Epithelial cell of proximal tubule (primary cell): ENCODE measurements at regions not wholly inside any gene's neighbourhood (a gene's known extent, or its start where the extent isn't known, plus 50 kb on each side); places are given as distances from the start of the nearest gene placed in this dataset.

ENCODE experiments used
- DNase-seq: peaks from one replicate; pipeline ENCODE4 v3.0.0-alpha.2; 2011; ENCODE audit warnings: low read depth
- H3K4me3 ChIP-seq: 2 replicates; pipeline ENCODE4 v1.5.1; 2011; ENCODE audit warnings: low read depth, mild to moderate bottlenecking, low read length
- TF ChIP-seq, protein P1 (sequence below): conservative IDR thresholded peaks from 2 replicates; pipeline ENCODE4 v1.5.1; 2012; ENCODE audit warnings: low read depth, mild to moderate bottlenecking, low read length

DNA sequence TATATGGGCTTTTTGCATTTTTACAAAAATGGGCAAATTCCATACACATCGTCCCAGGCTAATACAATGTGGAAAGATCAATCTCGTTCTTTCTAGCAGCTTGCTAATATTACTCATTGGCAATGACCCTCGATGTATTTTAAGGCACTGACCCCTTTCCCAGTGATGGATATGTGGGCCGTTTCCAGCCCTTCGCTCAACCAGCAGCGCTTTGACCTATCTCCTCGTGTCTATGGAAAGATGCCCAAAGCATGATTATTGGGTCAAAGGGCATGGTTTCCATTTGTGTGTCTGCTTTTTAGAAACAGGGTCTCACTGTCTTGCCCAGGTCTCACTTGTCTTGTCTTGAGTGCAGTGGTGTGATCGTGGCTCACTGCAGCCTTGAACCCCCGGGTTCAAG lies 273.8 kb downstream of the MRTFB start:
- DNase-seq: no peak
- no peak overlapping the region for H3K4me3 ChIP-seq
- TF ChIP-seq, protein P1, sequence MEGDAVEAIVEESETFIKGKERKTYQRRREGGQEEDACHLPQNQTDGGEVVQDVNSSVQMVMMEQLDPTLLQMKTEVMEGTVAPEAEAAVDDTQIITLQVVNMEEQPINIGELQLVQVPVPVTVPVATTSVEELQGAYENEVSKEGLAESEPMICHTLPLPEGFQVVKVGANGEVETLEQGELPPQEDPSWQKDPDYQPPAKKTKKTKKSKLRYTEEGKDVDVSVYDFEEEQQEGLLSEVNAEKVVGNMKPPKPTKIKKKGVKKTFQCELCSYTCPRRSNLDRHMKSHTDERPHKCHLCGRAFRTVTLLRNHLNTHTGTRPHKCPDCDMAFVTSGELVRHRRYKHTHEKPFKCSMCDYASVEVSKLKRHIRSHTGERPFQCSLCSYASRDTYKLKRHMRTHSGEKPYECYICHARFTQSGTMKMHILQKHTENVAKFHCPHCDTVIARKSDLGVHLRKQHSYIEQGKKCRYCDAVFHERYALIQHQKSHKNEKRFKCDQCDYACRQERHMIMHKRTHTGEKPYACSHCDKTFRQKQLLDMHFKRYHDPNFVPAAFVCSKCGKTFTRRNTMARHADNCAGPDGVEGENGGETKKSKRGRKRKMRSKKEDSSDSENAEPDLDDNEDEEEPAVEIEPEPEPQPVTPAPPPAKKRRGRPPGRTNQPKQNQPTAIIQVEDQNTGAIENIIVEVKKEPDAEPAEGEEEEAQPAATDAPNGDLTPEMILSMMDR: no peak

DNA sequence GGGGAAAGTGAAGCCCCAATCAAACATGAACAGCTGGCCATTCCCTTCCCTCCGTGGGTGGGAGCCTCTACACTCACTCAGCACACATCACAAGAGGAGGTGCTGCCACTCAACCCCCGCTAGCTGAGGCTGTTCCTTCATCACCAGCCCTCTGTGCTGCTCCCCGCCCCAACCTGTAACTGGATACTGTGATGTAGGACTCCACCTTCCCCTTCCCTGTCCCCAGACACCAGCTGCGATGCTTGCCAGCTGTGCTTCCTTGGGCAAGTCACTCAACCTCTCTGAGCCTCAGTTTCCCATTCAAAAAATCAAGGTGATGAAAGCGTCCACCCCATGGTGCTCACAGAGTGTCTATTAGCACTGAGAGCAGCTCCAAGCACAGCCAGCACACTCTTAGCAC lies 273.2 kb downstream of the MRTFB start:
- DNase-seq: no peak
- TF ChIP-seq, protein P1: no peak
- no peak overlapping the region for H3K4me3 ChIP-seq

DNA sequence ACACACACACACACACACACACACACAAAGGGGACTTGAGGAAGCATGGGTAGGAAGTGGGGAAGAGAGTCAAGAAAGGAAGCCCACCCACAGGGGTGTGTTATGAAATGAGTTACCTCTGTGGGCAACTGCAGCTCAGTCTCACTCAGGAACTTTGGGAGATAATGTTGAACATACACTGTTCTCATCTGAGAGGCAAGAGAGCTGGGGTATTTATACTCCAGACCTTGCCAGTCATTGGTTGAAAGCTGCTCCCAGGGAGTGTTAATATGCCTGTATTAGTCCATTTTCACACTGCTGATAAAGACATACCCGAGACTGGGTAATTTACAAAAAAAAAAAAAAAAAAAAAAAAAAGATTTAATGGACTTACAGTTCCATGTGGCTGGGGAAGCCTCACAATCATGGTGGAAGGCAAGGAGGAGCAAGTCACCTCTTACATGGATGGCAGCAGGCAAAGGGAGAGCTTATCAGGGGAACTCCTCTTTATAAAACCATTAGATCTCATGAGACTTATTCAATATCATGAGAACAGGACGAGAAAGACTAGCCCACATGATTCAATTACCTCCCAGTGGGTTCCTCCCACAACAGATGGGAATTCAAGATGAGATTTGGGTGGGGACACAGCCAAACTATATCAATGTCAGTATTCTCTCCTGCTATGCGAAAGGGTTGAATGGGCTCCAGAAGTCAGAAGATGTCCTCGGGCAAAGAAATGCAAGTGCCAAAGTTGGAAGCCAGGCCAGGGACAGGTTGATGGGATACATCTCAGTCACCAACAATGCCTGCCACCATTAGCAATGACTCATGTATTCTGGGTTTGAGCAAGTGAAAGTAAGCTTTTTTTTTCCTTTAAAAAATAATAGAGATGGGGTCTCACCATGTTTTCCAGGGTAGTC lies 270.5 kb downstream of the MRTFB start:
- no peak for DNase-seq
- TF ChIP-seq, protein P1: no peak
- H3K4me3 ChIP-seq: no peak overlapping the region

DNA sequence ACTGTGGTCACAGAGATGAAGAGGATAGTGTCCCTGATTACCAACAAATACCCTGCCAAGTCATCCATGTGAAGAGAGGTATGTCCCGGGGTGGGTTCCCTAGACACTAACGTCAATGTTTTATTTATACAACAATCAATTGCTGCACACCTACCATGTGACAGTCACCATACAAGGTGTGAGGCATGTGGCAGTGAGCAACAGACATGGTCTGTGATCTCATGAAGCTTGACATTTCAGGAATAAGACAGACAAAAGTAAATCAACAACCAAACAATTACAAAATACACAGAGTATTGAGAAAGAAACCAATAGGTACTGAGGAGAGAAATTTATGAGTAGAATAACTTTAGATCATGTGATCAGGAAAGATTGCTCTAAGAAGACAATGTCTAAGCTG lies 268.6 kb downstream of the MRTFB start:
- TF ChIP-seq, protein P1: no peak
- H3K4me3 ChIP-seq: no peak overlapping the region
- DNase-seq: peak; percentile 45

DNA sequence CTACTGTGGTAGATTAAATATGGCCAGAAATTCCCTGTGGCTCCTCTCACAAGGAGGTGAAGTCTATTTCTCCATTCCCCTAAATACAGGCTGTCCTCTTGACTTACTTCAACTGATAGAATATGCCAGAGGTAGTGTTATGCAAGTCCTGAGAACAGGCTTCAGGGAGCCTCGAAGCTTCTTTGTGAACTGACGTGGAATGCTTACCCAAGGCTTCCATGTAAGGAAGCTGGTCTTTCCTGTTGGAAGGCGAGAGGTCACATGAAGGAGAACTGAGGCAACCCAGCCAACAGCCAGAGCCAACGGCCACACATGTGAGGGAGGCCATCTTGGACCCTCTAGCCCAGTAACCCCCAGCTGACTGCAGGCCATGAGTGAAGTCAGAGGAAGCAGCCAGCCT lies 267.9 kb downstream of the MRTFB start:
- no peak overlapping the region for H3K4me3 ChIP-seq
- TF ChIP-seq, protein P1: no peak
- DNase-seq: no peak

DNA sequence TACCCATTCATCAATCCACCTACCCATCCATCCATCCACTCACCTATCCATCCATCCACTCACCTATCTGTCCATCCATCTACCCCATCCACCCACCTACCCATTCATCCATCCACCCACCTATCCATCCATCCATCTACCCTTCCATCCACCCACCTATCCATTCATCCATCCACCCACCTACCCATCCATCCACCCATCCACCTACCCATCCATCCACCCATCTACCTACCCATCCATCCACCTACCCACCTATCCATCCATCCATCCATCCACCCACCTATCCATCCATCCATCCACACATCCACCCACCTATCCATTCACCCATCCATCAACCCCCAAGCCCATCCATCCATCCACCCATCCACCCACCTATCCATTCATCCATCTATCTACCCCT lies 267.1 kb downstream of the MRTFB start:
- DNase-seq: no peak
- TF ChIP-seq, protein P1: no peak

More for the DNA sequence above, 267.1 kb downstream of the MRTFB start:
- no peak overlapping the region for H3K4me3 ChIP-seq
